Astrocyte (in vitro differentiated cells and primary cell): ENCODE measurements at regions not wholly inside any gene's neighbourhood (a gene's known extent, or its start where the extent isn't known, plus 50 kb on each side); places are given as distances from the start of the nearest gene placed in this dataset.
"Not testable (repeated sequence)": the region's sequence is repeated elsewhere in the genome, so short reads cannot be mapped to it uniquely, and the experiment has no call there.

Experiments
- DNase-seq: peaks from one replicate; pipeline ENCODE4 v3.0.0-alpha.2; 2010; ENCODE audit warnings: low read depth
- FAIRE-seq: peaks from 2 replicates; lab custom pipeline; 2011; peaks lifted over from hg19 to GRCh38; lab: Jason Lieb, UNC
- H2AFZ ChIP-seq: 2 replicates; pipeline ENCODE4 v1.6.0; 2012; ENCODE audit warnings: low read depth, low read length, inconsistent platforms
- H3K27ac ChIP-seq: 2 replicates; pipeline ENCODE4 v1.5.1; 2011; ENCODE audit warnings: low read depth, low read length, inconsistent platforms
- H3K27me3 ChIP-seq: 2 replicates; pipeline ENCODE4 v1.6.0; 2011; ENCODE audit warnings: low read length, inconsistent platforms; ENCODE audit not compliant: insufficient read depth
- H3K36me3 ChIP-seq: 2 replicates; pipeline ENCODE4 v1.5.1; 2011; ENCODE audit warnings: low read length, inconsistent platforms; ENCODE audit not compliant: insufficient read depth
- H3K4me1 ChIP-seq: 2 replicates; pipeline ENCODE4 v1.5.1; 2011; ENCODE audit warnings: low read length, inconsistent platforms; ENCODE audit not compliant: insufficient read depth
- H3K4me2 ChIP-seq: 2 replicates; pipeline ENCODE4 v1.6.0; 2012; ENCODE audit warnings: low read length, inconsistent platforms
- H3K4me3 ChIP-seq: 2 replicates; pipeline ENCODE4 v1.5.1; 2011; ENCODE audit warnings: low read depth, mild to moderate bottlenecking, low read length, inconsistent platforms; ENCODE audit not compliant: insufficient read depth
- H3K79me2 ChIP-seq: 2 replicates; pipeline ENCODE4 v1.6.0; 2012; ENCODE audit warnings: mild to moderate bottlenecking, low read length, inconsistent platforms; ENCODE audit not compliant: insufficient read depth
- H3K9ac ChIP-seq: 2 replicates; pipeline ENCODE4 v1.6.0; 2012; ENCODE audit warnings: mild to moderate bottlenecking, low read length, inconsistent platforms
- H3K9me3 ChIP-seq: 2 replicates; pipeline ENCODE4 v1.5.1; 2012; ENCODE audit warnings: low read depth, mild to moderate bottlenecking, low read length, inconsistent platforms; ENCODE audit not compliant: insufficient read depth
- H4K20me1 ChIP-seq: 2 replicates; pipeline ENCODE4 v1.6.0; 2012; ENCODE audit warnings: low read length, inconsistent platforms; ENCODE audit not compliant: insufficient read depth
- H3K27ac Mint-ChIP-seq: one replicate; pipeline ENCODE4 v1.8.0; 2021; ENCODE audit warnings: mild to moderate bottlenecking, mixed read lengths; ENCODE audit not compliant: unreplicated experiment
- H3K27me3 Mint-ChIP-seq: one replicate; pipeline ENCODE4 v1.8.0; 2021; ENCODE audit warnings: low read depth, mixed read lengths; ENCODE audit not compliant: unreplicated experiment
- H3K36me3 Mint-ChIP-seq: one replicate; pipeline ENCODE4 v1.8.0; 2021; ENCODE audit warnings: low read depth, mixed read lengths; ENCODE audit not compliant: unreplicated experiment
- H3K4me1 Mint-ChIP-seq: one replicate; pipeline ENCODE4 v1.8.0; 2021; ENCODE audit warnings: low read depth, mixed read lengths; ENCODE audit not compliant: unreplicated experiment
- H3K4me3 Mint-ChIP-seq: one replicate; pipeline ENCODE4 v1.8.0; 2021; ENCODE audit warnings: mild to moderate bottlenecking, moderate library complexity, mixed read lengths; ENCODE audit not compliant: unreplicated experiment
- H3K9me3 Mint-ChIP-seq: one replicate; pipeline ENCODE4 v1.8.0; 2021; ENCODE audit warnings: mild to moderate bottlenecking, mixed read lengths; ENCODE audit not compliant: unreplicated experiment
- CTCF ChIP-seq: IDR thresholded peaks from 2 replicates; pipeline ENCODE4 v1.5.1; 2011; ENCODE audit warnings: low read depth, mild to moderate bottlenecking, inconsistent platforms, low read length, moderate library complexity; ENCODE audit not compliant: insufficient read depth
- EZH2 ChIP-seq: IDR thresholded peaks from 2 replicates; pipeline ENCODE4 v1.6.1; 2012; ENCODE audit warnings: mild to moderate bottlenecking, low read length, inconsistent platforms; ENCODE audit not compliant: insufficient read depth

- H3K4me1 Mint-ChIP-seq = no peaks in the 10 kb centered on the region
Measured at GRCh38 chr3:181183764-181184163, 194.2 kb upstream of the DNAJC19 start.

GRCh38 chr3:181183057-181183456, 193.5 kb upstream of the DNAJC19 start:
- not testable (repeated sequence) for H3K4me1 ChIP-seq, H3K9ac ChIP-seq, H3K27ac ChIP-seq, H3K4me1 Mint-ChIP-seq, H3K79me2 ChIP-seq, H2AFZ ChIP-seq, H3K27me3 ChIP-seq, H3K4me3 Mint-ChIP-seq, FAIRE-seq, H4K20me1 ChIP-seq, H3K27ac Mint-ChIP-seq, H3K36me3 Mint-ChIP-seq, H3K4me2 ChIP-seq, H3K9me3 Mint-ChIP-seq, H3K9me3 ChIP-seq, H3K36me3 ChIP-seq, H3K4me3 ChIP-seq, H3K27me3 Mint-ChIP-seq, DNase-seq

More at GRCh38 chr3:181183764-181184163, 194.2 kb upstream of the DNAJC19 start:
- Histone ChIP-seq H3K27me3 (no peaks in the 10 kb centered on the region), H3K9ac (no peak overlapping the region), H3K4me1 (no peaks in the 10 kb centered on the region), H3K79me2 (no peaks in the 10 kb centered on the region), H3K9me3 (no peaks in the 10 kb centered on the region), H4K20me1 (no peaks in the 10 kb centered on the region), H3K36me3 (no peaks in the 10 kb centered on the region), H3K4me3 (no peak overlapping the region), H3K27ac (no peak overlapping the region), H3K4me2 (no peak overlapping the region), H2AFZ (no peak overlapping the region)
- H3K27me3 Mint-ChIP-seq = no peaks in the 10 kb centered on the region
- no peak overlapping the region for H3K27ac Mint-ChIP-seq
- H3K36me3 Mint-ChIP-seq = no peaks in the 10 kb centered on the region
- FAIRE-seq (no peak), DNase-seq (no peak)
- no peak overlapping the region for H3K4me3 Mint-ChIP-seq
- peaks cover 3% of the 10 kb centered on the region for H3K9me3 Mint-ChIP-seq
- TF ChIP-seq CTCF = no peak
- TF ChIP-seq EZH2 = no peak

GRCh38 chr3:181178991-181179390, 189.5 kb upstream of the DNAJC19 start:
- DNase-seq (no peak), FAIRE-seq (no peak)
- Mint-ChIP-seq H3K27ac (no peak overlapping the region), H3K36me3 (no peaks in the 10 kb centered on the region), H3K4me3 (no peak overlapping the region), H3K27me3 (no peaks in the 10 kb centered on the region), H3K9me3 (peaks cover 3% of the 10 kb centered on the region), H3K4me1 (no peaks in the 10 kb centered on the region)
- H3K4me1 ChIP-seq = no peaks in the 10 kb centered on the region
- H3K9me3 ChIP-seq = no peaks in the 10 kb centered on the region
- no peaks in the 10 kb centered on the region for H3K36me3 ChIP-seq
- H3K4me3 ChIP-seq = no peak overlapping the region
- TF ChIP-seq CTCF (no peak), EZH2 (no peak)
- H3K27ac ChIP-seq = no peak overlapping the region
- H3K79me2 ChIP-seq = no peaks in the 10 kb centered on the region
- H3K27me3 ChIP-seq = no peaks in the 10 kb centered on the region
- no peaks in the 10 kb centered on the region for H4K20me1 ChIP-seq
- H2AFZ ChIP-seq = no peak overlapping the region
- H3K4me2 ChIP-seq = no peak overlapping the region
- no peak overlapping the region for H3K9ac ChIP-seq
